ENCODE measurements at regions not wholly inside any gene's neighbourhood (a gene's known extent, or its start where the extent isn't known, plus 50 kb on each side); places are given as distances from the start of the nearest gene placed in this dataset.

GRCh38 chr3:118347396-118348168 lies 687.1 kb downstream of the IGSF11 start:
- no peak overlapping the region for H2AFZ ChIP-seq
- peaks cover 6% of the 10 kb centered on the region; the same call in 2 of the 3 replicates for H3K9me3 Mint-ChIP-seq

More at GRCh38 chr3:118347396-118348168, 687.1 kb downstream of the IGSF11 start:
- H3K79me2 ChIP-seq (replicated peaks; ENCODE audit: insufficient read depth), result no peaks in the 10 kb centered on the region
- Mint-ChIP-seq H3K4me3 (no peak overlapping the region), H3K27me3 (ENCODE audit: insufficient read depth, low read depth, poor library complexity) (no peaks in the 10 kb centered on the region), H3K27ac (no peak overlapping the region), H3K4me1 (no peaks in the 10 kb centered on the region), H3K36me3 (ENCODE audit: low read depth) (peaks cover 3% of the 10 kb centered on the region; the same call in 1 of the 3 replicates)
- no peaks in the 10 kb centered on the region for H3K27me3 ChIP-seq (ENCODE audit: insufficient read depth)
- H3K36me3 ChIP-seq (ENCODE audit: insufficient read depth), result no peaks in the 10 kb centered on the region
- H4K20me1 ChIP-seq (replicated peaks; ENCODE audit: insufficient read depth), result no peaks in the 10 kb centered on the region
- H3K4me1 ChIP-seq (ENCODE audit: insufficient read depth), result no peaks in the 10 kb centered on the region
- DNase-seq (ENCODE audit: low spot score) (no peak), ATAC-seq (no peak)
- no peak overlapping the region for H3K4me3 ChIP-seq
- no peaks in the 10 kb centered on the region for H3K9me2 ChIP-seq (ENCODE audit: insufficient read depth)
- TF ChIP-seq ZNF462 (CRISPR knock-in tag; IDR thresholded peaks at IDR 0.05) (no peak), EZH2phosphoT487 (IDR thresholded peaks at IDR 0.05; ENCODE audit: unreplicated experiment) (no peak), ZNF331 (CRISPR knock-in tag; IDR thresholded peaks at IDR 0.05; ENCODE audit: low read depth) (no peak), NANOG (IDR thresholded peaks at IDR 0.05; ENCODE audit: borderline replicate concordance) (no peak), STAT1 (IDR thresholded peaks at IDR 0.05; ENCODE audit: unreplicated experiment) (no peak), ETS1 (IDR thresholded peaks at IDR 0.05) (no peak), ZNF114 (CRISPR knock-in tag; IDR thresholded peaks at IDR 0.05) (no peak)
- no peaks in the 10 kb centered on the region for H3F3A ChIP-seq (replicated peaks; ENCODE audit: low read depth)
- no peak overlapping the region for H3K4me2 ChIP-seq
- no peak overlapping the region for H3K27ac ChIP-seq (ENCODE audit: low read depth)

Data from GM23338 (cell line).